T-helper 1 cell (primary cell): ENCODE measurements at regions not wholly inside any gene's neighbourhood (a gene's known extent, or its start where the extent isn't known, plus 50 kb on each side); places are given as distances from the start of the nearest gene placed in this dataset.
A peak's percentile ranks its signal among the peaks of the same experiment; 100 is the strongest.

Experiments
- DNase-seq, 5 donors: peaks; one replicate each; pipeline ENCODE4 v3.0.0-alpha.2; 2012 to 2020

DNA sequence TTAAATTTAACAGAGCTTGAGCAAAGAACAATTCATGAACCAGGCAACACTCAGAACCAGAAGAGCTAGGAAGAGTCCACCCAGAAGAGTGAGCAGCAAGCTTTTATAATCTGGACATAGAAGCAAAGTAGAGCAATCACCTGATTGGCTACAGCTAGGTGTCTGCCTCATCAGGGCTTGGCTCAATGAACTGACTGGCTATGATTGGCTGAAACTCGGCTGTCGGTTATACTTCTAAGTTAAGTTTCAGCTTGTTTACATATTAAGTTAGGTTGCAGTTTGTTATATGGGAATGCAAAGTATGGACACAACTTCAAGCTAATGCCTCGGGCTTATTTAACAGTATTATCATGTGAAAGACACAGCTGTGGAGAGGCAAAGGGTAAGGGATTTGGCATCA, 63.2 kb upstream of the NABP1 start:
- DNase-seq: no peak

- no peak for DNase-seq
Observed at GRCh38 chr2:191615596-191615995, 62.3 kb upstream of the NABP1 start.

DNA sequence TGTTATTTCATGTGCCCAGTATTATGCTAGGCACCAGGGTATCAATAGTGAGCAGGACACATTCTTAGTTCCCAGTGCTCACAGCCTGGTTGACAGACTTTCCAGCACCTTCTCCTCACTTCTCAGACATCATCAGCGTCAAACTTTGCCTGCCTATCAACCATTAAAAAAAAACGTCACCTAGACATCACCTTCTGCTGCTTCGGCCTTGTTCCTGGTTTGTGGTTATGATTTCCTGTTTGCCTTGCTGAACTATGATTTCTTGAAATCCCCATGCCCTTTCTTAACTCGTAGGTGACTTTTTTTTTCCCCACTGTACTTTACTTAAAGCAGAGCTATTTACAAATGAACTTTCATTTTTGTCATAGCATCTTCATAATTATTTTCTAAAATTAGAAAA, 60.4 kb upstream of the NABP1 start:
- DNase-seq: peak; percentile 28 to 88 (median 54)

- DNase-seq: no peak
Observed at GRCh38 chr2:191618046-191618780, 59.7 kb upstream of the NABP1 start.

DNA sequence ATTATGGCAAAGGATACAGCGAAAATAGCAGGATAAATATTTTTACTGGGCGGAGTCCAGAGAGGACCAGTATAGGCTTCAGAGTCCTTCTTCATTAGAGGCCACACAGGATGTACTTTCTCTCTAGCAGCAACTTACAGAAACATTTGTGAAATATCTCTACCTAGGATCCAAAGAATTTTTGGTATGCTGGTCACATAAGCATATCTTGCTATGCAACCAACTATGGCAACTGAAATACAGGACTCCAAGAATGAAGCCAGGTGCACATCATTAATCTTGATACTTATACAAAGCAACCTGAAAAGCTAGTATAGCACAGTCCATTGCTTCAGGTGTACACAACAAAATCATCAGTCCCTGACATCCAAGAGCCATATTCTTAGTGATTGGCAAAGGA, 59.1 kb upstream of the NABP1 start:
- DNase-seq: no peak

DNA sequence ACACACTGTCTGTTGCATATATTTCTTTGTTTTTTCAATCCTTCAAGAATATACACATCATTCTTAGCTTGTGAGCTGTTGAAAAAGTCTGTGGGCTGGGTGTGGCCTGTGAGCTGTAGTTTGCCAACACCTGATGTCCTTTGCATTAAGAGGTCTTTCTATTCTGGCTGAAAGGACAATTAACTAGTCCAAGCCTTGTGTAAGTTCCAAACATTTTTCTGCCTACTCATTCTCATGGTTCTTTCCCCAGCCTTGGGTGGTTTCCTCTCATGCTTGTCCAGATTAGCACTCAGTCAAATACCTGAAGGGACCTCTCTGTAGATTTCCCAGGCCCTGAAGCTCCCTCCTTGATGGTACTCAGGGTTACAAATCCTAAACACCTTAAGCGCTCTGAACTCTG, 57.8 kb upstream of the NABP1 start:
- no peak for DNase-seq

- DNase-seq: no peak
Observed at GRCh38 chr2:191622374-191623320, 55.3 kb upstream of the NABP1 start.

DNA sequence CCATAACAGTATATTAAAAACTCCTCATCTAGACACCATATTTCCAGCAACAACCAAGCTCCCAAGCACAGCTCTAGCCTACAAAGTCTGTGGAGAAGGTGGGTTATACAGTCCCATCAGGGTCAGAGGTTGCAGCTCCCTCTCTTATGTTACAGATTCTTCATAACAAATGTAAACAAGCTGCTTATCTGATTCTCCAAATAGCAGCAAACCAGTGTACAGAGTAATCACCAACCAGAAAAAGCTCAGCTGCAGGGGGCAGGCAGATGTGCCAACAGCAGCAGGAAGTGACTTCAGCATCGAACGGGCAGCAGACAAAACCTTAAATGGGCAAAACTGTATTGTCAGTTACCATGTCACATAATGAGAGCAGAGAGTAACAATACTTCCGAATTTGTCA, 52.9 kb upstream of the NABP1 start:
- peak; percentile 24 to 84 (median 38) for DNase-seq

DNA sequence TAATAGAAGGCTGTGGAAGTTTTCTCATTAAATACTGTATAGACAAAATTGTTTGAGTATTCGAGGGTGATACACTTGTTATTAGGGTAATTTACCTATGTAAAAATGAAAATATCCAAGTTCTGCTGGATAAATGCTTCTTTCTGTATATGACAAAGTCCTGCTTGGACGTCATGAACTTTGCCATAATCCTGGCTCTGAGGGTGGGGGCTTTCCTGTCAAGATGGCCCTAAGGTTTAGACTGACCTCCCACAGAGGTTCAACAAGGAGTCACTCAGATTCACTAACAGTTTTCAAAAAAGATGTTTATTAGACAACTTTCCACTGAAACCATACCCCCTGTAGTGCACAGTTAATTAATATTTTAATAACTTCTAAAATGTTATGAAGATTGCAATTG, 52.5 kb upstream of the NABP1 start:
- DNase-seq: no peak

DNA sequence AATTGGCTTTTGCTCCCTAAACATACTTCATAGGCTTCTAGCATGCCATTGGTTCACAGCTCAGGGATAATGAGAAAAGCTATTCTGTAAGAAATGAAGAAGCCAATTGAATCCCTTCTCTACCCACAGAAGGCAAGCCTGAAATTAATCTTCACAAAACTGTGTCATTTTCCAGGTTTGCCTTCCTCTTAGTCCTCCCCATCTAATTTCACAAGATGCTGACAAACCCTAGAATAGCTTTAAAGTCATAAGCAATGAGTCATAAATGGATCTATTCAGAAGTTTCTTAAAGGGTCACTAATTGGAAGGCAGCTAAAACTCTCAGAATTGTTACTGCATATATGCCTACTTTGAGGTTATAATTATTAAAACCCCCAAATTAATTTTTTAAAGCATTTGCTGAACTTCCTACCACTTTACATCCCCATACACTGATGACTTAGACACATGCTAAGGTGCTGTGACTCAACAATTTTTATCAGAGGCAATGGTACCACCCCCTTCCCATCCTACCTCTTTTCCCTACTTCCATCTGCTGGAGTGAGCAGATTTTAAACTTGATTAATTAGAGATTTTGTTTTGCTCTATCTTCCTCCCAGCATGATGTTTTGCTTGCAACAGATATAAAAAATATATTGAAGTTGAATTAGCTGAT, 51.3 kb upstream of the NABP1 start:
- no peak for DNase-seq

- DNase-seq: no peak
Observed at GRCh38 chr2:191627518-191627917, 50.4 kb upstream of the NABP1 start.
